Endothelial cell of umbilical vein (primary cell): ENCODE measurements at regions not wholly inside any gene's neighbourhood (a gene's known extent, or its start where the extent isn't known, plus 50 kb on each side); places are given as distances from the start of the nearest gene placed in this dataset.

Source experiments
- BruUV-seq: library from RNA; stranded (reverse); fragments of 400-500 nt; replicated peaks from 2 replicates; lab custom pipeline; 2021; lab: Mats Ljungman, UMichigan
- CTCF ChIA-PET: fragments of 300-600, 350-600 bp; sonication (Branson Sonifier 250); formaldehyde crosslinking; loops from one replicate; lab custom pipeline; 2021; ENCODE audit warnings: antibody characterized with exemption, inconsistent platforms; lab: Charles Lee
- POLR2A ChIA-PET: fragments of 300-600, 350-600 bp; sonication (Branson Sonifier 250); formaldehyde crosslinking; loops from one replicate; lab custom pipeline; 2021; ENCODE audit warnings: antibody characterized with exemption, inconsistent platforms; lab: Charles Lee
- DNase-seq: peaks from one replicate; pipeline ENCODE4 v3.0.0-alpha.2; 2011; ENCODE audit warnings: low read depth, low spot score
- FAIRE-seq: peaks from 2 replicates; lab custom pipeline; 2011; peaks lifted over from hg19 to GRCh38; lab: Jason Lieb, UNC
- H2AFZ ChIP-seq: 2 replicates; pipeline ENCODE4 v1.6.0; 2012; ENCODE audit warnings: low read depth, low read length, control low read depth, inconsistent platforms
- H3K27ac ChIP-seq: 2 replicates; pipeline ENCODE4 v1.5.1; 2011; ENCODE audit warnings: low read depth, mild to moderate bottlenecking, control low read depth, low read length, moderate library complexity; ENCODE audit not compliant: insufficient read depth
- H3K27me3 ChIP-seq, 2 experiments: 2 replicates each; pipeline versions ENCODE4 v1.6.0 to v1.6.1; 2011; ENCODE audit warnings: low read length in 2 of 2, mixed read lengths in 1 of 2; ENCODE audit not compliant: control insufficient read depth in 2 of 2, insufficient read depth in 2 of 2
- H3K36me3 ChIP-seq, 2 experiments: 2 replicates in 1 of 2; 3 replicates in 1 of 2; pipeline ENCODE4 v1.5.1; 2011; ENCODE audit warnings: low read length in 2 of 2, mild to moderate bottlenecking in 1 of 2, moderate library complexity in 1 of 2; ENCODE audit not compliant: control insufficient read depth in 2 of 2, insufficient read depth in 2 of 2; ENCODE audit errors: extremely low read depth in 1 of 2
- H3K4me1 ChIP-seq: 3 replicates; pipeline ENCODE4 v1.5.1; 2011; ENCODE audit warnings: mild to moderate bottlenecking, low read length; ENCODE audit not compliant: control insufficient read depth, insufficient read depth; ENCODE audit errors: extremely low read depth
- H3K4me2 ChIP-seq: 2 replicates; pipeline ENCODE4 v1.6.1; 2011; ENCODE audit warnings: low read length, control low read depth, mixed read lengths; ENCODE audit not compliant: insufficient read depth
- H3K4me3 ChIP-seq, 3 experiments: fragments of 200-600 bp in 1 of 3; sonication (generic), shearing (Covaris generic) in 1 of 3; replicated peaks in 1 of 3; 2 replicates each; pipeline ENCODE4 v1.5.1; 2011 to 2016; ENCODE audit warnings: control low read depth in 3 of 3, low read length in 3 of 3, mild to moderate bottlenecking in 2 of 3, inconsistent platforms in 1 of 3, low read depth in 1 of 3, moderate library complexity in 1 of 3; ENCODE audit not compliant: insufficient read depth in 1 of 3
- H3K79me2 ChIP-seq: 2 replicates; pipeline ENCODE4 v1.6.0; 2012; ENCODE audit warnings: low read length, inconsistent platforms; ENCODE audit not compliant: control insufficient read depth, insufficient read depth
- H3K9ac ChIP-seq: replicated peaks from 2 replicates; pipeline ENCODE3; 2011; ENCODE audit warnings: low read length, control low read depth; ENCODE audit not compliant: insufficient read depth; ENCODE audit errors: extremely low read depth
- H3K9me1 ChIP-seq: replicated peaks from 3 replicates; pipeline ENCODE4 v1.6.0; 2011; ENCODE audit warnings: mild to moderate bottlenecking, low read length; ENCODE audit not compliant: control insufficient read depth, insufficient read depth; ENCODE audit errors: extremely low read depth
- H3K9me3 ChIP-seq: replicated peaks from 2 replicates; pipeline ENCODE4 v1.5.1; 2012; ENCODE audit warnings: low read length, inconsistent platforms; ENCODE audit not compliant: control insufficient read depth, insufficient read depth
- H4K20me1 ChIP-seq: replicated peaks from 2 replicates; pipeline ENCODE3; 2011; ENCODE audit warnings: mild to moderate bottlenecking, low read length; ENCODE audit not compliant: control insufficient read depth, insufficient read depth; ENCODE audit errors: extremely low read depth
- EZH2 ChIP-seq: IDR thresholded peaks from 2 replicates; pipeline ENCODE4 v1.6.1; 2012; ENCODE audit warnings: borderline replicate concordance, low read depth, mild to moderate bottlenecking, moderate library complexity, low read length, inconsistent platforms; ENCODE audit not compliant: severe bottlenecking
- FOS ChIP-seq: IDR thresholded peaks from 2 replicates; pipeline ENCODE4 v1.6.1; 2011; ENCODE audit warnings: mild to moderate bottlenecking, low read length, moderate library complexity, borderline replicate concordance; ENCODE audit not compliant: insufficient read depth
- GATA2 ChIP-seq: IDR thresholded peaks from 2 replicates; pipeline ENCODE4 v1.7.0; 2011; ENCODE audit warnings: low read depth, mild to moderate bottlenecking, moderate library complexity, mixed read lengths, low read length; ENCODE audit not compliant: insufficient read length, insufficient read depth
- JUN ChIP-seq: IDR thresholded peaks from 2 replicates; pipeline ENCODE4 v1.6.1; 2011; ENCODE audit warnings: borderline replicate concordance, low read depth; ENCODE audit not compliant: insufficient read length, insufficient read depth
- MYC ChIP-seq: IDR thresholded peaks from one replicate; pipeline ENCODE4 v1.6.1; 2011; ENCODE audit warnings: mild to moderate bottlenecking, low read depth, low read length
- POLR2A ChIP-seq: IDR thresholded peaks from 2 replicates; pipeline ENCODE4 v1.6.1; 2012; ENCODE audit warnings: low read depth, mild to moderate bottlenecking, control low read depth, low read length
- POLR2AphosphoS5 ChIP-seq: IDR thresholded peaks from 2 replicates; pipeline ENCODE4 v1.6.1; 2012; ENCODE audit warnings: low read depth, mild to moderate bottlenecking, control low read depth, low read length, moderate library complexity; ENCODE audit not compliant: insufficient read depth
- dilution Hi-C: fragments of 300-500 bp; cut with MboI; formaldehyde crosslinking; loops from one replicate; pipeline ENCODE4 v1.15.0; 2019; ENCODE audit warnings: low sequenced_read_pairs; ENCODE audit not compliant: extremely low pct_ligation_motif_present
- intact Hi-C: fragments of 100-400 bp; cut with micrococcal nuclease; formaldehyde crosslinking; loops from one replicate; pipeline ENCODE4 v1.10.0; 2022
- TF ChIP-seq, protein P1 (sequence below): IDR thresholded peaks from 2 replicates; pipeline ENCODE4 v1.6.1; 2011; ENCODE audit not compliant: insufficient read depth, insufficient read length
- TF ChIP-seq, protein P2 (sequence below), 2 donors: IDR thresholded peaks; 1 replicate in 1 of 2; 2 replicates in 1 of 2; pipeline ENCODE4 v1.5.1; 2011; ENCODE audit warnings: low read length in 2 of 2, mild to moderate bottlenecking in 2 of 2, moderate library complexity in 2 of 2, control low read depth in 1 of 2, inconsistent platforms in 1 of 2, low read depth in 1 of 2; ENCODE audit not compliant: insufficient read depth in 1 of 2; ENCODE audit errors: extremely low read depth in 1 of 2

DNA sequence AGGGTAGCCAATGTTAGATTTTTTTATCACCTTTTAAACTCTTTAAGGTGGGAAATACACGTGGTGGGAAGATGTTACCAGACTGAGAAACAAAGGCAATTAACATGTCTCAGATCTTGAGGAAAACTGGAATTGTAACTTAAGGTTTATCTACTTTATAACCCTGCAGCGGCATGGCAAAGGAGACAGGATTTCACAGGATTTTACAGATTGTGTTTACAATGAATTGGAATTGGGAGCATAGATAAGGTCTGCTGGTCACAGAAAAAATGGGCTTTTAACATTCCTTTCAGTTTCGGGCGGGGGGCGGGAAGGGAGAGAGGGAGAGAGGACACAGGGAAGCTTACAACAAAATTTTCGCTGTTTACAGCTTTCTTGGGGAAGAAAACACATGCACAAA lies 467.5 kb upstream of the CT83 start:
- Histone ChIP-seq H3K79me2 (no peaks in the 10 kb centered on the region), H3K9me3 (no peaks in the 10 kb centered on the region), H3K4me3 (no peak overlapping the region), H3K9ac (no peak overlapping the region), H3K9me1 (no peaks in the 10 kb centered on the region), H3K27ac (no peak overlapping the region), H3K36me3 (no peaks in the 10 kb centered on the region), H3K27me3 (no peaks in the 10 kb centered on the region), H2AFZ (no peak overlapping the region), H3K4me2 (no peak overlapping the region), H4K20me1 (no peaks in the 10 kb centered on the region), H3K4me1 (no peaks in the 10 kb centered on the region)
- no TSS peak for BruUV-seq
- no peak for TF ChIP-seq FOS
- TF ChIP-seq, protein P1, sequence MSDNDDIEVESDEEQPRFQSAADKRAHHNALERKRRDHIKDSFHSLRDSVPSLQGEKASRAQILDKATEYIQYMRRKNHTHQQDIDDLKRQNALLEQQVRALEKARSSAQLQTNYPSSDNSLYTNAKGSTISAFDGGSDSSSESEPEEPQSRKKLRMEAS: no peak
- no peak for TF ChIP-seq POLR2A
- no peak for TF ChIP-seq POLR2AphosphoS5
- TF ChIP-seq, protein P2, sequence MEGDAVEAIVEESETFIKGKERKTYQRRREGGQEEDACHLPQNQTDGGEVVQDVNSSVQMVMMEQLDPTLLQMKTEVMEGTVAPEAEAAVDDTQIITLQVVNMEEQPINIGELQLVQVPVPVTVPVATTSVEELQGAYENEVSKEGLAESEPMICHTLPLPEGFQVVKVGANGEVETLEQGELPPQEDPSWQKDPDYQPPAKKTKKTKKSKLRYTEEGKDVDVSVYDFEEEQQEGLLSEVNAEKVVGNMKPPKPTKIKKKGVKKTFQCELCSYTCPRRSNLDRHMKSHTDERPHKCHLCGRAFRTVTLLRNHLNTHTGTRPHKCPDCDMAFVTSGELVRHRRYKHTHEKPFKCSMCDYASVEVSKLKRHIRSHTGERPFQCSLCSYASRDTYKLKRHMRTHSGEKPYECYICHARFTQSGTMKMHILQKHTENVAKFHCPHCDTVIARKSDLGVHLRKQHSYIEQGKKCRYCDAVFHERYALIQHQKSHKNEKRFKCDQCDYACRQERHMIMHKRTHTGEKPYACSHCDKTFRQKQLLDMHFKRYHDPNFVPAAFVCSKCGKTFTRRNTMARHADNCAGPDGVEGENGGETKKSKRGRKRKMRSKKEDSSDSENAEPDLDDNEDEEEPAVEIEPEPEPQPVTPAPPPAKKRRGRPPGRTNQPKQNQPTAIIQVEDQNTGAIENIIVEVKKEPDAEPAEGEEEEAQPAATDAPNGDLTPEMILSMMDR (IDR thresholded peaks at IDR 0.05; ENCODE audit: extremely low read depth in 1 of 2, insufficient read depth in 1 of 2, low read depth in 1 of 2, low read length in 2 of 2): no peak
- TF ChIP-seq EZH2: no peak
- TF ChIP-seq MYC: no peak
- TF ChIP-seq GATA2: no peak
- no peak for TF ChIP-seq JUN
- dilution Hi-C loops (no loop called here), intact Hi-C loops (no loop called here)
- CTCF ChIA-PET: no interaction called here
- no peak for FAIRE-seq
- POLR2A ChIA-PET: no interaction called here
- DNase-seq: no peak
